Endothelial cell of umbilical vein (primary cell): ENCODE measurements at regions not wholly inside any gene's neighbourhood (a gene's known extent, or its start where the extent isn't known, plus 50 kb on each side); places are given as distances from the start of the nearest gene placed in this dataset.

ENCODE experiments used
- CTCF ChIP-seq, 2 donors: IDR thresholded peaks; 1 replicate in 1 of 2; 2 replicates in 1 of 2; pipeline ENCODE4 v1.5.1; 2011; ENCODE audit warnings: low read length in 2 of 2, mild to moderate bottlenecking in 2 of 2, moderate library complexity in 2 of 2, control low read depth in 1 of 2, inconsistent platforms in 1 of 2, low read depth in 1 of 2; ENCODE audit not compliant: insufficient read depth in 1 of 2; ENCODE audit errors: extremely low read depth in 1 of 2
- EZH2 ChIP-seq: IDR thresholded peaks from 2 replicates; pipeline ENCODE4 v1.6.1; 2012; ENCODE audit warnings: borderline replicate concordance, low read depth, mild to moderate bottlenecking, moderate library complexity, low read length, inconsistent platforms; ENCODE audit not compliant: severe bottlenecking
- GATA2 ChIP-seq: IDR thresholded peaks from 2 replicates; pipeline ENCODE4 v1.7.0; 2011; ENCODE audit warnings: low read depth, mild to moderate bottlenecking, moderate library complexity, mixed read lengths, low read length; ENCODE audit not compliant: insufficient read length, insufficient read depth
- MAX ChIP-seq: IDR thresholded peaks from 2 replicates; pipeline ENCODE4 v1.6.1; 2011; ENCODE audit not compliant: insufficient read depth, insufficient read length
- POLR2A ChIP-seq: IDR thresholded peaks from 2 replicates; pipeline ENCODE4 v1.6.1; 2012; ENCODE audit warnings: low read depth, mild to moderate bottlenecking, control low read depth, low read length
- POLR2AphosphoS5 ChIP-seq: IDR thresholded peaks from 2 replicates; pipeline ENCODE4 v1.6.1; 2012; ENCODE audit warnings: low read depth, mild to moderate bottlenecking, control low read depth, low read length, moderate library complexity; ENCODE audit not compliant: insufficient read depth

- TF ChIP-seq CTCF (IDR thresholded peaks at IDR 0.05; ENCODE audit: extremely low read depth in 1 of 2, insufficient read depth in 1 of 2, low read depth in 1 of 2, low read length in 2 of 2) (no peak), POLR2A (no peak), POLR2AphosphoS5 (no peak), EZH2 (no peak), MAX (no peak), GATA2 (no peak)
These were observed 114.4 kb downstream of the UBE2NL start for GRCh38 chrX:143998261-143998660.
